Heart left ventricle (tissue), 13 donors: ENCODE measurements at regions not wholly inside any gene's neighbourhood (a gene's known extent, or its start where the extent isn't known, plus 50 kb on each side); places are given as distances from the start of the nearest gene placed in this dataset.

Experiments
- CTCF ChIP-seq, 12 donors: fragments of 200-600 bp; sonication (generic) in 4 of 12; IDR thresholded peaks; one replicate each; pipeline versions ENCODE4 v1.5.0 to v1.8.0; 2018 to 2022; ENCODE audit warnings: antibody characterized with exemption in 12 of 12, mild to moderate bottlenecking in 5 of 12
- POLR2A ChIP-seq, 2 donors: fragments of 450-650 bp; IDR thresholded peaks; one replicate each; pipeline ENCODE4 v1.6.1; 2017; ENCODE audit warnings: antibody characterized with exemption in 2 of 2, mild to moderate bottlenecking in 2 of 2, moderate library complexity in 2 of 2
- donor health status: ischemic (EF 13 %, LVEDD 7.1; RV severe dilation, severe dysfunction).
- donor health status: DM: no; HTN: yes; CAD: no.
- donor health status: DM: no; HTN: no; CAD: no.
- donor health status: ischemic (EF 25% LVEDD 6.9; RV normal size, moderate dysfunction).
- donor health status: ischemic (EF 25% LVEDD 5.7; RV mildly dilated, moderate dysfunction).
- donor health status: ischemic (EF 35%, LVEDD 5.7; RV mildly dilated, moderate dysfunction).
- donor health status: nonischemic (EF 11% LVEDD 7.7; RV severe dilation, severe dysfunction).
- donor health status: DM: yes; HTN: yes; CAD: no.
- donor health status: PGD.
- donor health status: ischemic (EF 29% LVEDD 5.4; RV normal size, mild dysfunction).
- donor health status: nonischemic (EF 23%, LVEDD 6.1; RV moderate dilation, normal function).

DNA sequence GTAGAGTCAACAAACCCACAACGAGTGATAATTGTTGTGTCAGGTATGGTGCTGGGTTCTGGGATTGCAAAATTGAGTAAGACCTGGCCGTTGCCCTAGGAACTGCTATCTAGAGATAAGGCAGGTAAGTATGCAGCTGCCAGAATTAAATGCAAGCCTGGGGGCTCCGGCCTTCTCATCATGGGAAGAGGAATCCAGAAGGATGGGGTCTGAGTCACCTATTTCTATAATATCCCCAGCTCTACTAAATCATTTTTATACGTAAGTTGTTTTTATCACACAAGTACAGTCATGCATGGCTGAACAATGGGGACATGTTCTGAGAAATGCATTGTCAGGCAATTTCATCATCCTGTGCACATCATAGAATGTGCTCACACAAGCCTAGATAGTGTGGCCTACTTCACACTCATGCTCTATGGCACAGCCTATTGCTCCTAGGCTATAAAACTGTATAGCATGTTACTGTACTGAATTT, 203.0 kb downstream of the KLF5 start:
- TF ChIP-seq CTCF (IDR thresholded peaks at IDR 0.05) (no peak), POLR2A (IDR thresholded peaks at IDR 0.05) (no peak)
